K562 (cell line): ENCODE measurements at regions not wholly inside any gene's neighbourhood (a gene's known extent, or its start where the extent isn't known, plus 50 kb on each side); places are given as distances from the start of the nearest gene placed in this dataset.

Experiments
- ATAC-seq: fragments of 200-7000 bp; cut with Tn5 transposase; 3 replicates; pipeline ENCODE4 v1.9.1; 2020; ENCODE audit warnings: moderate library complexity
- BruUV-seq: library from RNA; stranded (reverse); fragments of 400-500 nt; replicated peaks from 2 replicates; lab custom pipeline; 2021; lab: Mats Ljungman, UMichigan
- CTCF ChIA-PET: fragments of 300-600 bp; formaldehyde crosslinking; extraction: SDS; loops from one replicate; lab custom pipeline; 2021; ENCODE audit warnings: low intra/inter-chr PET ratio; lab: Yijun Ruan, JAX
- POLR2A ChIA-PET: fragments of 300-600, 350-650 bp; sonication (Branson Sonifier 250); formaldehyde crosslinking; extraction: SDS; loops from one replicate; lab custom pipeline; 2021; ENCODE audit warnings: antibody characterized with exemption, inconsistent platforms; lab: Yijun Ruan, JAX
- DNase-seq, 4 experiments: peaks; one replicate each; pipeline versions ENCODE4 v3.0.0 to v3.0.0-alpha.2; 2011 to 2018; ENCODE audit warnings: low spot score in 3 of 4, mixed read lengths in 3 of 4; ENCODE audit errors: extremely low read depth in 1 of 4
- FAIRE-seq: peaks from 2 replicates; lab custom pipeline; 2011; peaks lifted over from hg19 to GRCh38; lab: Jason Lieb, UNC
- H2AFZ ChIP-seq: 2 replicates; pipeline ENCODE4 v1.6.0; 2011; ENCODE audit warnings: low read depth, low read length, control low read depth, inconsistent platforms
- H3K27ac ChIP-seq: fragments of 200-600 bp; 3 replicates; pipeline ENCODE4 v1.8.0; 2011; ENCODE audit warnings: low read depth, mild to moderate bottlenecking, control low read depth, inconsistent platforms, low read length, moderate library complexity, mixed read lengths; ENCODE audit errors: extremely low read depth
- H3K27me3 ChIP-seq, 2 experiments: fragments of 300-600 bp in 1 of 2; 2 replicates in 1 of 2; 3 replicates in 1 of 2; pipeline versions ENCODE4 v1.6.0 to v1.8.0; 2011; ENCODE audit warnings: inconsistent platforms in 2 of 2, low read length in 2 of 2, mild to moderate bottlenecking in 1 of 2, mixed read lengths in 1 of 2, moderate library complexity in 1 of 2; ENCODE audit not compliant: control insufficient read depth in 2 of 2, insufficient read depth in 2 of 2
- H3K36me3 ChIP-seq: fragments of 300-600 bp; 3 replicates; pipeline ENCODE4 v1.8.0; 2011; ENCODE audit warnings: mild to moderate bottlenecking, low read length, inconsistent platforms; ENCODE audit not compliant: control insufficient read depth, insufficient read depth
- H3K4me1 ChIP-seq, 2 experiments: fragments of 200-600 bp in 1 of 2; replicated peaks in 1 of 2; 2 replicates in 1 of 2; 3 replicates in 1 of 2; pipeline versions ENCODE4 v1.5.1 to v1.8.0; 2011; ENCODE audit warnings: inconsistent platforms in 2 of 2, low read length in 2 of 2, mild to moderate bottlenecking in 1 of 2, mixed read lengths in 1 of 2, moderate library complexity in 1 of 2; ENCODE audit not compliant: control insufficient read depth in 2 of 2, insufficient read depth in 2 of 2
- H3K4me2 ChIP-seq: 2 replicates; pipeline ENCODE4 v1.6.1; 2011; ENCODE audit warnings: low read length, control low read depth, inconsistent platforms, mixed read lengths; ENCODE audit not compliant: insufficient read depth
- H3K4me3 ChIP-seq: fragments of 200-600 bp; sonication (generic), shearing (Covaris generic); 2 replicates; pipeline ENCODE4 v1.5.1; 2016; ENCODE audit warnings: control low read depth, inconsistent platforms
- H3K79me2 ChIP-seq: fragments of 200-600 bp; 3 replicates; pipeline ENCODE4 v1.8.0; 2011; ENCODE audit warnings: low read length, inconsistent platforms; ENCODE audit not compliant: control insufficient read depth, insufficient read depth
- H3K9ac ChIP-seq, 2 experiments: 2 replicates each; pipeline versions ENCODE4 v1.6.0 to v1.6.1; 2011; ENCODE audit warnings: low read depth in 2 of 2, low read length in 2 of 2, control low read depth in 1 of 2, inconsistent platforms in 1 of 2, mild to moderate bottlenecking in 1 of 2, mixed read lengths in 1 of 2; ENCODE audit not compliant: insufficient read depth in 1 of 2
- H3K9me1 ChIP-seq: one replicate; pipeline ENCODE4 v1.6.0; 2011; ENCODE audit warnings: inconsistent platforms, mild to moderate bottlenecking, low read length, moderate library complexity; ENCODE audit not compliant: control insufficient read depth, insufficient read depth
- H3K9me3 ChIP-seq: replicated peaks from 2 replicates; pipeline ENCODE4 v1.5.1; 2011; ENCODE audit warnings: low read depth, low read length, inconsistent platforms; ENCODE audit not compliant: control insufficient read depth, insufficient read depth
- H4K20me1 ChIP-seq: replicated peaks from 2 replicates; pipeline ENCODE4 v1.6.1; 2011; ENCODE audit warnings: low read length, inconsistent platforms, mixed read lengths; ENCODE audit not compliant: control insufficient read depth, insufficient read depth
- CBX2 ChIP-seq: fragments of 200-600 bp; sonication (generic); IDR thresholded peaks from one replicate; pipeline ENCODE4 v1.6.1; 2012; ENCODE audit warnings: mild to moderate bottlenecking, low read length, inconsistent platforms; ENCODE audit not compliant: insufficient read depth, poor library complexity, severe bottlenecking
- CBX3 ChIP-seq, 2 experiments: IDR thresholded peaks; 1 replicate in 1 of 2; 2 replicates in 1 of 2; pipeline ENCODE4 v1.6.1; 2012; ENCODE audit warnings: inconsistent platforms in 2 of 2, low read length in 2 of 2, borderline replicate concordance in 1 of 2, control low read depth in 1 of 2
- CBX5 ChIP-seq: IDR thresholded peaks from 2 replicates; pipeline ENCODE4 v1.6.1; 2014; ENCODE audit warnings: low read depth, borderline replicate concordance
- KLF16 ChIP-seq: IDR thresholded peaks from 2 replicates; pipeline ENCODE4 v1.6.1; 2016; ENCODE audit warnings: antibody characterized with exemption
- RBM22 ChIP-seq: fragments of 200-400 bp; formaldehyde crosslinking; IDR thresholded peaks from 2 replicates; pipeline ENCODE4 v1.6.1; 2018; ENCODE audit warnings: low read length, low read depth; ENCODE audit not compliant: poor library complexity, severe bottlenecking
- TRIM28 ChIP-seq: fragments of 450-650 bp; IDR thresholded peaks from 2 replicates; pipeline ENCODE4 v1.6.1; 2017
- ZNF239 ChIP-seq: fragments of 250-450 bp; sonication (Bioruptor Pico); IDR thresholded peaks from 2 replicates; pipeline ENCODE4 v1.4.0; 2020; ENCODE audit warnings: mild to moderate bottlenecking
- ZNF57 ChIP-seq: fragments of 450-650 bp; formaldehyde crosslinking; IDR thresholded peaks from 2 replicates; pipeline ENCODE4 v1.4.0; 2020; ENCODE audit warnings: mild to moderate bottlenecking, moderate library complexity
- WGBS: fragments of 100-300 bp; shearing (Covaris generic); methylation state at CpG from one replicate; pipeline ENCODE4 v1.1.6; 2016; ENCODE audit warnings: low coverage, mixed read lengths; ENCODE audit not compliant: insufficient coverage; ENCODE audit errors: missing lambda C conversion rate; 5-methylcytosine and 5-hydroxymethylcytosine counted together
- in situ Hi-C: fragments of 300-500 bp; cut with MboI; formaldehyde crosslinking; loops from 4 replicates; pipeline ENCODE4 v1.15.0; 2018; ENCODE audit warnings: inconsistent platforms, mixed read lengths
- intact Hi-C: fragments of 100-400 bp; cut with micrococcal nuclease; formaldehyde crosslinking; loops from 2 replicates; pipeline ENCODE4 v1.14.2; 2022
- TF ChIP-seq, protein P1 (sequence below): fragments of 250-450 bp; sonication (Bioruptor Pico); IDR thresholded peaks from 2 replicates; pipeline ENCODE4 v1.9.0; 2021; ENCODE audit warnings: mild to moderate bottlenecking, inconsistent platforms

- TF ChIP-seq, protein P1, sequence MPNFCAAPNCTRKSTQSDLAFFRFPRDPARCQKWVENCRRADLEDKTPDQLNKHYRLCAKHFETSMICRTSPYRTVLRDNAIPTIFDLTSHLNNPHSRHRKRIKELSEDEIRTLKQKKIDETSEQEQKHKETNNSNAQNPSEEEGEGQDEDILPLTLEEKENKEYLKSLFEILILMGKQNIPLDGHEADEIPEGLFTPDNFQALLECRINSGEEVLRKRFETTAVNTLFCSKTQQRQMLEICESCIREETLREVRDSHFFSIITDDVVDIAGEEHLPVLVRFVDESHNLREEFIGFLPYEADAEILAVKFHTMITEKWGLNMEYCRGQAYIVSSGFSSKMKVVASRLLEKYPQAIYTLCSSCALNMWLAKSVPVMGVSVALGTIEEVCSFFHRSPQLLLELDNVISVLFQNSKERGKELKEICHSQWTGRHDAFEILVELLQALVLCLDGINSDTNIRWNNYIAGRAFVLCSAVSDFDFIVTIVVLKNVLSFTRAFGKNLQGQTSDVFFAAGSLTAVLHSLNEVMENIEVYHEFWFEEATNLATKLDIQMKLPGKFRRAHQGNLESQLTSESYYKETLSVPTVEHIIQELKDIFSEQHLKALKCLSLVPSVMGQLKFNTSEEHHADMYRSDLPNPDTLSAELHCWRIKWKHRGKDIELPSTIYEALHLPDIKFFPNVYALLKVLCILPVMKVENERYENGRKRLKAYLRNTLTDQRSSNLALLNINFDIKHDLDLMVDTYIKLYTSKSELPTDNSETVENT (CRISPR knock-in tag), result no peak
- TF ChIP-seq RBM22 (no peak), CBX2 (no peak), ZNF239 (CRISPR knock-in tag) (no peak), ZNF57 (CRISPR knock-in tag) (no peak)
- TF ChIP-seq, all 486 proteins: peak for 0
These were observed 279.3 kb upstream of the MTPN start (continued) for GRCh38 chr7:136256491-136256890.

DNA sequence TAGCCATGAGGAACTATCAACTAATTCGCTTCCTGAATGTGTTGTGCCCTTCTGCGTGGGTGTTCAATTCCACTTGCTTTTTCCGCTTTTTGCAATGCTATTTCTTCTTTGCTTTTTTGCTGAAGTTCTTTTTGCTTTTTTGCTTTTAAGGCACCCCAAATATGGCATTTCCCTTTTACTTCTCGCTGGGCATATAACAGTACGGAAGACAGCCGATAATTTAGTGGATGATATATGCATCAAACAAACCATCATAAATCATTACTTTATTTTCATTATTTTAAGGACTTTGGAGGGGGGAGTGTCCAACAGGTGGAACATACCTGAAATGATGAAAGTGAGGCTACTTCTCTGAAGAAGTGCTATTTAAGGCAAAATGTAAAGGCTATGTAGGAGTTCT is 277.0 kb upstream of the MTPN start:
- Histone ChIP-seq H3K9me1 (no peaks in the 10 kb centered on the region), H3K36me3 (no peaks in the 10 kb centered on the region; the same call in 2 of the 3 replicates), H3K27ac (no peak overlapping the region), H3K4me1 (peaks cover 0 to under 1% of the 10 kb centered on the region in 2 experiments; a peak in 1 of 5 replicates), H4K20me1 (no peaks in the 10 kb centered on the region), H2AFZ (no peak overlapping the region), H3K4me3 (no peak overlapping the region), H3K79me2 (no peaks in the 10 kb centered on the region), H3K9ac (no peak overlapping the region), H3K9me3 (no peaks in the 10 kb centered on the region), H3K27me3 (no peaks in the 10 kb centered on the region), H3K4me2 (no peak overlapping the region)
- DNase-seq (no peak), ATAC-seq (no peak), FAIRE-seq (no peak)
- POLR2A ChIA-PET, result no interaction called here
- BruUV-seq, result no TSS peak
- WGBS, result 49% methylated on average over 6 of the region's 6 CpGs
- intact Hi-C loops (no loop called here), in situ Hi-C loops (no loop called here)
- TF ChIP-seq TRIM28, result peak; percentile 66; the same call in 1 of the 2 replicates
- TF ChIP-seq KLF16, result no peak
- 0 out of 3 replicates have a peak, but pooled peaks of 1 of the 2 experiments have one; percentile 73 for TF ChIP-seq CBX3 (IDR thresholded peaks at IDR 0.05; ENCODE audit: borderline replicate concordance in 1 of 2, low read length in 2 of 2)
- TF ChIP-seq CBX5, result 0 out of 2 replicates have a peak, but pooled peaks have one; percentile 58
- CTCF ChIA-PET, result no interaction called here
